Large intestine (tissue), 3 donors: ENCODE measurements at regions not wholly inside any gene's neighbourhood (a gene's known extent, or its start where the extent isn't known, plus 50 kb on each side); places are given as distances from the start of the nearest gene placed in this dataset.

Experiments
- DNase-seq, 2 donors: peaks; one replicate each; pipeline versions ENCODE4 v3.0.0 to v3.0.0-alpha.2; 2013
- H3K27ac ChIP-seq: one replicate; pipeline ENCODE4 v1.5.1; 2013; ENCODE audit warnings: low read length
- H3K27me3 ChIP-seq: 2 replicates; pipeline ENCODE4 v1.6.1; 2013; ENCODE audit warnings: low read length; ENCODE audit not compliant: control insufficient read depth, insufficient read depth
- H3K36me3 ChIP-seq: 2 replicates; pipeline ENCODE4 v1.6.1; 2013; ENCODE audit warnings: low read length; ENCODE audit not compliant: control insufficient read depth, insufficient read depth
- H3K4me1 ChIP-seq: one replicate; pipeline ENCODE4 v1.6.1; 2013; ENCODE audit warnings: low read length; ENCODE audit not compliant: control insufficient read depth, insufficient read depth
- H3K4me3 ChIP-seq: one replicate; pipeline ENCODE4 v1.5.1; 2013; ENCODE audit warnings: low read length
- H3K9me3 ChIP-seq: one replicate; pipeline ENCODE4 v1.6.1; 2013; ENCODE audit warnings: mild to moderate bottlenecking, low read depth, low read length, moderate library complexity; ENCODE audit not compliant: control insufficient read depth
- WGBS: methylation state at CpG from one replicate; pipeline ENCODE4 v1.1.5; 2013; ENCODE audit warnings: low lambda C conversion rate; ENCODE audit not compliant: insufficient coverage; 5-methylcytosine and 5-hydroxymethylcytosine counted together

- Histone ChIP-seq H3K27me3 (no peaks in the 10 kb centered on the region), H3K4me1 (peaks cover 18% of the 10 kb centered on the region), H3K9me3 (peaks cover 7% of the 10 kb centered on the region), H3K4me3 (no peak overlapping the region), H3K27ac (no peak overlapping the region), H3K36me3 (no peaks in the 10 kb centered on the region)
- no peak for DNase-seq
- no CpG with 5 or more reads among the region's 1 CpG for WGBS
Observed at GRCh38 chr15:70525551-70525950, 237.8 kb downstream of the UACA start.

GRCh38 chr15:70524470-70524869 is 238.9 kb downstream of the UACA start:
- no CpG with 5 or more reads among the region's 6 CpGs for WGBS
- DNase-seq, result no peak
- H3K27ac ChIP-seq, result no peak overlapping the region
- H3K4me1 ChIP-seq, result peaks cover 18% of the 10 kb centered on the region
- no peak overlapping the region for H3K4me3 ChIP-seq
- no peaks in the 10 kb centered on the region for H3K36me3 ChIP-seq
- H3K27me3 ChIP-seq, result no peaks in the 10 kb centered on the region
- peaks cover 7% of the 10 kb centered on the region for H3K9me3 ChIP-seq

DNA sequence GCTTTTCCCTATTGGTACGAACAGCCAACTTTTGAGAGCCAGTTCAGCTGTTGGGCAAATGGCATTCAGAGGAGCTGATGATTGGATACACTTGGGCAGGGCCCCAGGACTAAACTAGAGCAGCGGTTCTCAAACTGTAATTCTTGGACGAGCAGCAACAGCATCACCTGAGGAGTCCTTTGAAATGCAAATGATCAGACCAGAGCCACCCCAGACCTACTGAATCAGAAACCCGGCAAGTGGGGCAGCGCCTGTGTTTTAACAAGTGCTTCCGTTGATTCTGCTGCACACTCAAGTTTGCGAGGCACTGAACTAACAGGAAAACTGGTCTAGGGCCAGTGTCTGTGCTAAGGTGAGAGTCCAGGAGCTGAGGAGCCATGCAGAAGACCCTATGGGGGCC is 239.7 kb downstream of the UACA start:
- Histone ChIP-seq H3K4me1 (peaks cover 18% of the 10 kb centered on the region), H3K9me3 (peaks cover 7% of the 10 kb centered on the region), H3K4me3 (no peak overlapping the region), H3K27me3 (no peaks in the 10 kb centered on the region), H3K36me3 (no peaks in the 10 kb centered on the region), H3K27ac (no peak overlapping the region)
- no CpG with 5 or more reads among the region's 7 CpGs for WGBS
- DNase-seq, result no peak

- H3K36me3 ChIP-seq, result no peaks in the 10 kb centered on the region
- H3K9me3 ChIP-seq, result peaks cover 5% of the 10 kb centered on the region
- H3K4me1 ChIP-seq, result peaks cover 18% of the 10 kb centered on the region
- no CpG with 5 or more reads among the region's 5 CpGs for WGBS
- H3K4me3 ChIP-seq, result no peak overlapping the region
- DNase-seq, result no peak
- no peaks in the 10 kb centered on the region for H3K27me3 ChIP-seq
- H3K27ac ChIP-seq, result no peak overlapping the region
Observed at GRCh38 chr15:70523192-70523591, 240.2 kb downstream of the UACA start.

- H3K9me3 ChIP-seq, result no peaks in the 10 kb centered on the region
- no peak overlapping the region for H3K27ac ChIP-seq
- no peaks in the 10 kb centered on the region for H3K36me3 ChIP-seq
- H3K4me3 ChIP-seq, result no peak overlapping the region
- H3K4me1 ChIP-seq, result peaks cover 15% of the 10 kb centered on the region
- H3K27me3 ChIP-seq, result no peaks in the 10 kb centered on the region
- WGBS, result no CpG with 5 or more reads among the region's 5 CpGs
- no peak for DNase-seq
Observed at GRCh38 chr15:70522323-70522966, 240.9 kb downstream of the UACA start.

GRCh38 chr15:70521576-70522322 is 241.6 kb downstream of the UACA start:
- Histone ChIP-seq H3K4me1 (peaks cover 8% of the 10 kb centered on the region), H3K4me3 (no peak overlapping the region), H3K27me3 (no peaks in the 10 kb centered on the region), H3K36me3 (no peaks in the 10 kb centered on the region), H3K27ac (no peak overlapping the region), H3K9me3 (no peaks in the 10 kb centered on the region)
- WGBS, result no CpG with 5 or more reads among the region's 11 CpGs
- DNase-seq, result no peak

GRCh38 chr15:70519616-70520015 is 243.7 kb downstream of the UACA start:
- Histone ChIP-seq H3K9me3 (no peaks in the 10 kb centered on the region), H3K36me3 (no peaks in the 10 kb centered on the region), H3K4me3 (no peak overlapping the region), H3K4me1 (no peaks in the 10 kb centered on the region), H3K27ac (no peak overlapping the region), H3K27me3 (no peaks in the 10 kb centered on the region)
- no peak for DNase-seq
- WGBS, result no CpG with 5 or more reads among the region's 3 CpGs

DNA sequence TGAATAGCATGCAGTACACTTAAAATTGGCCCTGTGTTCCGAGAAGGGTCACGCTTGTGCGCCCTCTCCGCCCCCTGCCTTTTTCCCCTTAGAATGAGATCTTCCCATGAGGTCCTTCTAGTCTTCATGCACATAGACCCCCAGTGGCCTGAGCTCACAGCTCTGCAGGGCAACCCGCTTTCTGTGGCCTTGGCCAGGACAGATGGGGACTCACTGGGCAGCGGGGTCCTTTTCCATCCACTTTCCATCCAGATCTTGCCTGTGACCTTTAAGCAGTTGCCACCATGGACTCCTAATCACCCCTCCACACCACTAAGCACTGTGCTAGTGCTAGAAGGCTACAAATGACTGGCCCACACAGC is 244.4 kb downstream of the UACA start:
- H3K27me3 ChIP-seq, result no peaks in the 10 kb centered on the region
- H3K4me3 ChIP-seq, result no peak overlapping the region
- H3K4me1 ChIP-seq, result no peaks in the 10 kb centered on the region
- no peaks in the 10 kb centered on the region for H3K9me3 ChIP-seq
- no peaks in the 10 kb centered on the region for H3K36me3 ChIP-seq
- H3K27ac ChIP-seq, result no peak overlapping the region
- no peak for DNase-seq
- WGBS, result no CpG with 5 or more reads among the region's 6 CpGs

DNA sequence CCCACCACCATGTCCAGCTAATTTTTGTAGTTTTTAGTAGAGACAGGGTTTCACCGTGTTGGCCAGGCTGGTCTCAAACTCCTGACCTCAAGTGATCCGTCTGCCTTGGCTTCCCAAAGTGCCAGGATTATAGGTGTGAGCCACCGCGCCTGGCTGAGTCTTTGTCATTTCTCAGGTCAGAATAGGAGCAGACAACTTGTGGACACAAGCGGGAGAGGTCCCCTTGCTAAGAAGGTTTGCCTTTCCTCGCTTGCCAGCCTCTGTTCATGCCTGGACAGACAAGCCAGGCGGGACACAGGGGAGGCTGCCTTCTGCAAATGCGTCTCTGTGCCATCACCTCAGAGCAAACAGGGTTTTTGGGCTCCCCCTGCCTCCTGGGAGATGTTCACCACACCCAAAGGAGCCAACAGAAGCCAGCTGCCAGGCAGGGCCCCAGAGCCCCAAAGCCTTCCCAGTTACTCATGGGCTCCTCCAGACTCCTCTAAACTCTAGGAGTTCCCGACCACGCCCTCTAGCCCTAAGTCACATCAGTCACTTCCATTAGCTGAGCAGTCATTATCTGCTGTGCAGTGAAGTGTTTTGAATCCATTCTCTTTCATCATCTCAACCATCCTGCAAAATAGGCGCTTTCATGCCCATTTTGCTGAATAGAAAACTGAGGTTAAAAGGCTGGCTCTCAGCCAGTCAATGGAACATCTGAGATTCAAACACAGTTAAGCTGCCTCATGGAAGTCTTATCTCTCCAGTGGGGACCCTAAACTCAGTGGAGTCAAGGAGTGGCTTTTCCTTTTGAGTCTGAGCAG is 245.0 kb downstream of the UACA start:
- WGBS, result 92% methylated on average over 2 of the region's 11 CpGs
- Histone ChIP-seq H3K27me3 (no peaks in the 10 kb centered on the region), H3K36me3 (no peaks in the 10 kb centered on the region), H3K4me3 (no peak overlapping the region), H3K4me1 (no peaks in the 10 kb centered on the region), H3K9me3 (no peaks in the 10 kb centered on the region), H3K27ac (no peak overlapping the region)
- DNase-seq, result no peak

GRCh38 chr15:70517194-70517590 is 246.2 kb downstream of the UACA start:
- Histone ChIP-seq H3K4me3 (no peak overlapping the region), H3K4me1 (no peaks in the 10 kb centered on the region), H3K27me3 (no peaks in the 10 kb centered on the region), H3K36me3 (no peaks in the 10 kb centered on the region), H3K9me3 (no peaks in the 10 kb centered on the region), H3K27ac (no peak overlapping the region)
- no CpG with 5 or more reads among the region's 10 CpGs for WGBS
- no peak for DNase-seq
